T-helper 1 cell treated with Interleukin-12 subunit alpha and Interleukin-12 subunit beta and Interleukin-4 antibody, amounts not matched to agents 30 ng/mL and 1 ng/mL, for 36 hours (primary cell): ENCODE measurements at regions not wholly inside any gene's neighbourhood (a gene's known extent, or its start where the extent isn't known, plus 50 kb on each side); places are given as distances from the start of the nearest gene placed in this dataset.

Experiments used
- intact Hi-C: fragments of 100-400 bp; cut with micrococcal nuclease; formaldehyde crosslinking; loops from one replicate; pipeline ENCODE4 v1.15.1; 2024

DNA sequence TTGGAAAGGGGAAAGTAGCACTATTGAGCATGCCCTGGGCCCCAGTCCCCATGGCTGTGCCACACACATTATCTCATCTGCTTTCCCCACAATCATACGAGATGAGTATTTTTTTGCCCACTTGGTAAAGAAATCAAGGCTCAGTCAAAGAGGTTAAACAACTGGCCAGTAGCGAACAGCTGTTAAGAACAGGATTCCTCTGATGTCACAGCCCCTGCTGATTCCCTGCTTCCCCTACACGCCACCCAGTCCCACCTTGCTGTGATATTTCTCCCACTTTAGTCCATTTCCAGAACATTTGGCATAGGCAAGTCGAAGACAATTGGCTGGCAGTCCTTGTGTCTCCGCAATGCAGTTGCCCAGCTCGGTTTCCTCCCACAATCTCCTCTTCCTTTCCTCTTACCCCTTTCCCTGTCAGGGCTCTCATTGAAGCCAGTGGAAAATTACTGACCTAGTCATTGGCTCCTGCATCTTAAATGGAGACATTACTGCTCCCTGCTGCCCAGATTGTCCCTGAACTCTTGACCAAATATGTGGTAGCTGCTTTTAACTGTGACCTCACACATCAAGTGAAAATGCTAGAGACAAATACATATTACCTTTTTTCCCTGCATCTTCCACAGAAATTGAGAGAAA lies 56.5 kb upstream of the EEPD1 start:
- intact Hi-C loops, result no loop called here

DNA sequence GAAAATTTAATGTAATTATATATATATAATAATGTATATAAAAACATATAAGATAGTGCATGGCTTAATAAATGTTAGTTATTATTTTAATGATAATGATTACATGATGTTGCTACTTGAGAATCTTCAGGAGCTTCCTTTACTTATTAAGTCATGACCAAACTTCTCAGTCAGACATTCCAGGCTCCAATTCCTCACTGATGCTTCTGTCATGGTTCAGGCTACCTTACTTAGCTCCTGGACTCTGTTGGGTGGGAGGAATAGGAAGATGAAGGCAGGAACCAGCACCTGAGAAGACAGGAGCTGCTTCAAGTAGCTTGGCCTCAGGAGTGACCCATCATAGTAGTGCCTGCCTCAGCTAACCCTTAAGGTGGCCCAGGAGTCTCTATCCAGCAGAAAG lies 55.0 kb upstream of the EEPD1 start:
- intact Hi-C loops, result no loop called here

DNA sequence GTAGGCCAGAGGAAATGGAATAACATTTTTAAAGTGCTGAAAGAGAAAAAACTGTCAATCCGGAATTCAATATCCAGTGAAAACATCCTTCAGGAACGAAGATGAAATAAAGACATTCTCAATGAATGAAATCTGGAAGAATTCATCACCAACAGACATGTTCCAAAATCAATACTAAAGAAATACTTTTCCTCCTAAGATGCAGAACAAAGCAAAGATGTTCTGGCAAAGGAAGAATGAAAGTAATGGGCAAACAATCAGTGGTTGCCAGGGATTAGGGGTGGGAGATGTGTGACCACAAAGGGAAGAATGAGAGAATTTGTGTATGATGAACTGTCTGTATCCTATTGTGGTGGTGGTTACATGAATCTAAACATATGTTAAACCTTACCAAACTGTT lies 52.8 kb upstream of the EEPD1 start:
- intact Hi-C loops, result no loop called here

- intact Hi-C loops, result no loop called here
Measured at GRCh38 chr7:36100634-36101033, 52.4 kb upstream of the EEPD1 start.
